ENCODE measurements at regions not wholly inside any gene's neighbourhood (a gene's known extent, or its start where the extent isn't known, plus 50 kb on each side); places are given as distances from the start of the nearest gene placed in this dataset.

DNA sequence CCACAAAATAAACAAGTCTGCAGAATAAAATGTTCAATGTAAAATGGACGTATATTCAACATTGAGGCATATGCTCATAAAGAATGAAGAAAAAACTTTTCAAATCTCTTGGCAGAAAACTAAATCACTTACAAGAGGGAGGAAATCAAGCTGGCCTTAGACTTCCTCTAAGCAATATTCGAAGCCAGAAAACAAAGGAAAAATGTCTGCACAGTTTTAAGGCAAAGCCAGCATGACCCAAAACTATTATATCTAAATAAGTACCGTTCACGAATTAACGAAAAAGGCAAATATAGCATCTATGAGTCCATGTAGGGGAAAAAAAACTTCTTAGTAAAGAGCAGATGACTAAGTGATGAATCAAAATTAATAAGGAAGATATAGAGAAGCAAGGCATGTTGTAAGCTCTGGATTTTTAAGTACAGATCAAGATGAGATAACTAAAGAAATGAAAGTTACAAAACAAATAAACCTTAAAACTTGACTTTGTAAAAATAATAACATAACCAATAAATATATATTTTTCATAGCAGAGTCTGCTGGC, 101.3 kb downstream of the KCNRG start:
- no peak for ATAC-seq (ENCODE audit: low FRiP score)
- TF ChIP-seq, protein P1, sequence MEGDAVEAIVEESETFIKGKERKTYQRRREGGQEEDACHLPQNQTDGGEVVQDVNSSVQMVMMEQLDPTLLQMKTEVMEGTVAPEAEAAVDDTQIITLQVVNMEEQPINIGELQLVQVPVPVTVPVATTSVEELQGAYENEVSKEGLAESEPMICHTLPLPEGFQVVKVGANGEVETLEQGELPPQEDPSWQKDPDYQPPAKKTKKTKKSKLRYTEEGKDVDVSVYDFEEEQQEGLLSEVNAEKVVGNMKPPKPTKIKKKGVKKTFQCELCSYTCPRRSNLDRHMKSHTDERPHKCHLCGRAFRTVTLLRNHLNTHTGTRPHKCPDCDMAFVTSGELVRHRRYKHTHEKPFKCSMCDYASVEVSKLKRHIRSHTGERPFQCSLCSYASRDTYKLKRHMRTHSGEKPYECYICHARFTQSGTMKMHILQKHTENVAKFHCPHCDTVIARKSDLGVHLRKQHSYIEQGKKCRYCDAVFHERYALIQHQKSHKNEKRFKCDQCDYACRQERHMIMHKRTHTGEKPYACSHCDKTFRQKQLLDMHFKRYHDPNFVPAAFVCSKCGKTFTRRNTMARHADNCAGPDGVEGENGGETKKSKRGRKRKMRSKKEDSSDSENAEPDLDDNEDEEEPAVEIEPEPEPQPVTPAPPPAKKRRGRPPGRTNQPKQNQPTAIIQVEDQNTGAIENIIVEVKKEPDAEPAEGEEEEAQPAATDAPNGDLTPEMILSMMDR (IDR thresholded peaks at IDR 0.05): no peak
- no peak for DNase-seq (ENCODE audit: low spot score)

DNA sequence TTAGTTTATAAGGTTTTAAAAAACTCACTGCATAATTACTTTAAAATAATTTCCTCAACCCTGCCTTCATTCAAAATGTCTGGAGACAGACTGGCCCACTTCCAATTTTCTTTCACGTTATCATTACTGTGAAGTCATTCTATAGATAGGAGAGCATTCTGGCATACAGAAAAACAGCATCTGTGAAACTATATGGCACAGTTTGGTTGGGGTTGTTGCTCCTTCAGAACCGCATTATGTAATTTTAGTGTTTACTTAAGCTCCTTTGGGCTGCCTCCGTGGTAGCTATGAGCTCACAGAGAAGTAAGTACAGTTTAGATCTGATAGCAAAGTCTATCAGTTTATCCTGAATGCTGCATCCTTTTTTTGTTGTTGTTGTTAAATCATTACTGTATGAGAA, 104.3 kb downstream of the KCNRG start:
- ATAC-seq (ENCODE audit: low FRiP score) (no peak), DNase-seq (ENCODE audit: low spot score) (no peak)
- TF ChIP-seq, protein P1 (IDR thresholded peaks at IDR 0.05): no peak

DNA sequence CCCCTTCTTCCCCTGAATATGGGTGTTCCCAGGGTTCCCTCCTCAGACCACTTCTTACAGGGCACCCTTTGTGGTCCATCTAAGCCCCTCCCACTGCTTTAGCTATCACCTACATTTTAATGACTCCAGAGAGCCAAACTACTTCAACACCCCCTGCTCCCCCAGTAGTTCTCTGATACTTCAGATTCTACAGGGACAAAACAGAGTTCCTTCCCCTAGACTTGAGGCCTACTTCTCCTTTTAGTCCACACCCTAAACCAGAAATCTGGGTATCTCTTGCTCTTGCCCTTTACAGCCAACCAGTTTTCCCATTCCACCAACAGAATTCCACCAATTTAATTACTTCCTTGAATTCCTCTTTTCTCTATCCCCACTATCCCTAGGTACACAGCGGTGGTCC, 107.2 kb downstream of the KCNRG start:
- TF ChIP-seq, protein P1 (IDR thresholded peaks at IDR 0.05): no peak
- ATAC-seq (ENCODE audit: low FRiP score) (no peak), DNase-seq (ENCODE audit: low spot score) (no peak)

DNA sequence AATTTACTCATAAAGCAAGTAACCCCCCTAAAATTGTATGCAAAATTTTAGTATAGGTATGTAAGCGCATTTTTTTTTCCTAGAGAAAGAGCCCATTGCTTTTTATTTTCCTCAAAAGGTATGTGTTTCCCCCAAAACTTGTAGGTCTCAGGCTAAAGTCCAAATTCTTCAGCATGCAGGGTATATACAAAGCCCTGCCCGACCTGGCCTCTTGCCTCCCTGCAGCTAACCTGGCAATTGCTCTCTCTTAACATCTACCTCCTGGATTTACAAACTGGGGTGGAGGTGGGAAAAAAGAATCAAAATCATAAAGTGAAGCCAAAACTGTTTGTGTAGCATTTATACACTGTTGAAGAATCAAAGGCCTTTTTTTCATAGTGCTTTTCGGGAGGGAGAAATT, 107.8 kb downstream of the KCNRG start:
- TF ChIP-seq, protein P1 (IDR thresholded peaks at IDR 0.05): no peak
- ATAC-seq (ENCODE audit: low FRiP score) (no peak), DNase-seq (ENCODE audit: low spot score) (no peak)

DNA sequence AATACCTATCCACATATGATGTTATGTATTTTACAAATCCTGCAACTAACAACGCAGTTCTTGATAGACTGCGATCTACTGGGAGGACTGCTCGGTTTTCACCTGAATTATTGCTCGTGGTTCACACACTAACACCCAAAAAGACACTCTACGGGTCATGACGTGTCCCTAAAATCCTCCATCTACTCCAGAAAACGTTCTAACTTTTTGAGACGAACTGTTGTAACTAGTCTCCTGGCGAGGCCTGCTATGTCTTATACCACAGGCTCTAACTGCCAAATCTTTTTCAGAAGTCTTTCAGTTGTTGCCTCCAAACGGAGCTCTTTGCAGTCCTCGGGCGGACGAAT, 108.2 kb downstream of the KCNRG start:
- TF ChIP-seq, protein P1 (IDR thresholded peaks at IDR 0.05): no peak
- DNase-seq (ENCODE audit: low spot score) (no peak), ATAC-seq (ENCODE audit: low FRiP score) (no peak)

DNA sequence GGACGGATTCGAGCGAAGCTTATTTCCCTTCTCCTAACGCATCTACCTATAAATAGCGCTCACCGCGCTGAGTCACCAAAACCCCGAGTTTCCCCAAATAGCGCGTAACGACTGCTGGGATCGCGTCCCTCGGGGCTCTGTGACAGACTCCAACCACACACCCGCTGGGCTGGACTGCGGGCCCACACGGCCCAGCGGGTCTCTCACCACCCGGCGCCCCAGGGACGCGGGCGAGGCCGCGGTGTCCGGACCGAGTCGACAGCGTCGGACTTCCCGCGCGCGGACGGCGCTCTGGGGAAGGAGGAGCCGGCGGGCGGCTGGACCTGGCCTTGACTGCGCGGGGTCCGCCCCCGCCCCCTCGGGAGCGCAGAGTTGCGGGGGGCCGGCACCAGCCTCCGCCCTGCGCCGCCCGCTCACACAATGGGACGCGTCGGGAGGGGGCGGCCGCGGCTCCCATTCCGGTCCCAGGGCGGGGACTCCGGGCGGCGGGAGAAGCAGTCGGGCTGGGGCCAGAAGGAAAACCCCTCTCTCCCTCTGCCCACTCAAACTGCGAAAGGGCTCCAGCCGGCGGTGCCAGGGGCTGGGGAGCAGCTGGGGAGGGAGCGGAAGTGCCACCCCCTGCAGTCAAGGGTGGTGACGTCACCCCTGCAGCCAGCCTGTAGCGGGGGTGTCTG, 108.8 kb downstream of the KCNRG start:
- peak; percentile 77 for DNase-seq (ENCODE audit: low spot score)
- TF ChIP-seq, protein P1 (IDR thresholded peaks at IDR 0.05): no peak
- ATAC-seq (ENCODE audit: low FRiP score): peak; percentile 91
